GM12878 (cell line): ENCODE measurements at regions not wholly inside any gene's neighbourhood (a gene's known extent, or its start where the extent isn't known, plus 50 kb on each side); places are given as distances from the start of the nearest gene placed in this dataset.

ENCODE experiments used
- ATAC-seq: fragments of 200-7000 bp; cut with Tn5 transposase; 3 replicates; pipeline ENCODE4 v1.9.1; 2020; ENCODE audit warnings: mild to moderate bottlenecking, moderate library complexity
- BruUV-seq: library from RNA; stranded (reverse); fragments of 400-500 nt; replicated peaks from 2 replicates; lab custom pipeline; 2021; lab: Mats Ljungman, UMichigan
- CTCF ChIA-PET: fragments of 300-600 bp; sonication (Branson Sonifier 250); formaldehyde crosslinking; extraction: SDS; loops from one replicate; lab custom pipeline; 2021; ENCODE audit warnings: inconsistent platforms; lab: Yijun Ruan, JAX
- POLR2A ChIA-PET: fragments of 350-600 bp; formaldehyde crosslinking; extraction: SDS; loops from one replicate; lab custom pipeline; 2021; ENCODE audit warnings: inconsistent platforms; lab: Charles Lee
- RAD21 ChIA-PET: fragments of 300-600 bp; sonication (Branson Sonifier 250); formaldehyde crosslinking; loops from one replicate; lab custom pipeline; 2023; ENCODE audit warnings: antibody characterized with exemption; ENCODE audit not compliant: unreplicated experiment; lab: Charles Lee
- SMC1A ChIA-PET: fragments of 300-600 bp; sonication (Branson Sonifier 250); formaldehyde crosslinking; loops from one replicate; lab custom pipeline; 2023; ENCODE audit not compliant: unreplicated experiment, uncharacterized antibody; lab: Charles Lee
- DNase-seq: peaks from one replicate; pipeline ENCODE4 v3.0.0-alpha.2; 2011; ENCODE audit warnings: low read depth, low spot score
- FAIRE-seq: peaks from 3 replicates; lab custom pipeline; 2011; peaks lifted over from hg19 to GRCh38; lab: Jason Lieb, UNC
- H2AFZ ChIP-seq: 2 replicates; pipeline ENCODE4 v1.6.0; 2011; ENCODE audit warnings: low read depth, low read length, control low read depth; ENCODE audit not compliant: control insufficient read depth
- H3K27ac ChIP-seq: 2 replicates; pipeline ENCODE4 v1.5.1; 2011; ENCODE audit warnings: control low read depth; ENCODE audit not compliant: control insufficient read depth, insufficient read depth
- H3K27me3 ChIP-seq, 2 experiments: replicated peaks in 1 of 2; 2 replicates each; pipeline versions ENCODE4 v1.6.0 to v1.6.1; 2011; ENCODE audit warnings: low read length in 1 of 2; ENCODE audit not compliant: control insufficient read depth in 2 of 2, insufficient read depth in 2 of 2
- H3K36me3 ChIP-seq, 2 experiments: 2 replicates each; pipeline ENCODE4 v1.5.1; 2011; ENCODE audit warnings: low read length in 1 of 2; ENCODE audit not compliant: control insufficient read depth in 2 of 2, insufficient read depth in 2 of 2
- H3K4me1 ChIP-seq: 2 replicates; pipeline ENCODE4 v1.6.1; 2011; ENCODE audit warnings: mild to moderate bottlenecking, low read length, moderate library complexity, mixed read lengths; ENCODE audit not compliant: control insufficient read depth, insufficient read depth
- H3K4me2 ChIP-seq: 2 replicates; pipeline ENCODE4 v1.6.0; 2011; ENCODE audit warnings: control low read depth; ENCODE audit not compliant: control insufficient read depth, insufficient read depth
- H3K4me3 ChIP-seq: fragments of 200-600 bp; sonication (generic); 2 replicates; pipeline ENCODE4 v1.5.1; 2016
- H3K79me2 ChIP-seq: 2 replicates; pipeline ENCODE4 v1.6.0; 2011; ENCODE audit warnings: low read length; ENCODE audit not compliant: control insufficient read depth, insufficient read depth
- H3K9ac ChIP-seq: 2 replicates; pipeline ENCODE4 v1.8.0; 2011; ENCODE audit warnings: low read length, control low read depth, mixed read lengths; ENCODE audit not compliant: control insufficient read depth, insufficient read depth
- H3K9me3 ChIP-seq: replicated peaks from 3 replicates; pipeline ENCODE4 v1.5.1; 2011; ENCODE audit warnings: mild to moderate bottlenecking, low read length; ENCODE audit not compliant: control insufficient read depth, insufficient read depth
- H4K20me1 ChIP-seq: 2 replicates; pipeline ENCODE4 v1.6.0; 2011; ENCODE audit not compliant: control insufficient read depth, insufficient read depth
- BMI1 ChIP-seq: fragments of 450-650 bp; IDR thresholded peaks from 2 replicates; pipeline ENCODE4 v1.6.1; 2016; ENCODE audit warnings: mild to moderate bottlenecking, moderate library complexity, borderline replicate concordance
- EED ChIP-seq: sonication (generic); IDR thresholded peaks from 2 replicates; pipeline ENCODE4 v1.6.1; 2016; ENCODE audit warnings: antibody characterized with exemption, low read depth
- EZH2 ChIP-seq: IDR thresholded peaks from 2 replicates; pipeline ENCODE4 v1.6.1; 2012; ENCODE audit warnings: low read depth, mild to moderate bottlenecking, control low read depth, inconsistent platforms, low read length, borderline replicate concordance; ENCODE audit not compliant: control insufficient read depth
- FOXK2 ChIP-seq: fragments of 450-650 bp; IDR thresholded peaks from 2 replicates; pipeline ENCODE4 v1.6.1; 2017; ENCODE audit warnings: mild to moderate bottlenecking, moderate library complexity
- SPI1 ChIP-seq: IDR thresholded peaks from 2 replicates; pipeline ENCODE4 v1.6.1; 2011; ENCODE audit warnings: low read depth, mild to moderate bottlenecking, low read length, moderate library complexity, borderline replicate concordance; ENCODE audit not compliant: insufficient read depth
- WGBS: methylation state at CpG from one replicate; pipeline ENCODE4 v1.1.6; 2016; ENCODE audit warnings: low lambda C conversion rate; ENCODE audit not compliant: insufficient replicate concordance, insufficient coverage; ENCODE audit errors: missing lambda C conversion rate; 5-methylcytosine and 5-hydroxymethylcytosine counted together
- in situ Hi-C: fragments of 300-500 bp; cut with MboI; formaldehyde crosslinking; loops from 9 replicates; pipeline ENCODE4 v1.14.3; 2018; ENCODE audit warnings: mixed read lengths
- intact Hi-C: fragments of 100-400 bp; cut with micrococcal nuclease; formaldehyde crosslinking; loops from one replicate; pipeline ENCODE4 v1.14.2; 2022; ENCODE audit not compliant: unreplicated experiment
- TF ChIP-seq, protein P1 (sequence below), 3 experiments: IDR thresholded peaks in 2 of 3; conservative IDR thresholded peaks in 1 of 3; 2 replicates each; pipeline ENCODE4 v1.5.1; 2011; ENCODE audit warnings: low read depth in 3 of 3, low read length in 3 of 3, mild to moderate bottlenecking in 3 of 3, control low read depth in 2 of 3, moderate library complexity in 2 of 3, inconsistent platforms in 1 of 3, mixed read lengths in 1 of 3; ENCODE audit not compliant: control insufficient read depth in 2 of 3, insufficient read depth in 1 of 3; ENCODE audit errors: extremely low read depth in 1 of 3
- TF ChIP-seq, protein P2 (sequence below): fragments of 150-350 bp; IDR thresholded peaks from 2 replicates; pipeline ENCODE4 v1.6.1; 2016; ENCODE audit warnings: low read depth, low read length
- TF ChIP-seq, protein P3 (sequence below): fragments of 450-650 bp; IDR thresholded peaks from 2 replicates; pipeline ENCODE4 v1.6.1; 2017; ENCODE audit warnings: mild to moderate bottlenecking, moderate library complexity
- TF ChIP-seq, protein P4 (sequence below): fragments of 150-350 bp; IDR thresholded peaks from 2 replicates; pipeline ENCODE4 v1.6.1; 2014; ENCODE audit warnings: mild to moderate bottlenecking, low read depth, low read length
- TF ChIP-seq, protein P5 (sequence below): fragments of 450-650 bp; IDR thresholded peaks from 2 replicates; pipeline ENCODE4 v1.6.1; 2014; ENCODE audit warnings: mild to moderate bottlenecking

DNA sequence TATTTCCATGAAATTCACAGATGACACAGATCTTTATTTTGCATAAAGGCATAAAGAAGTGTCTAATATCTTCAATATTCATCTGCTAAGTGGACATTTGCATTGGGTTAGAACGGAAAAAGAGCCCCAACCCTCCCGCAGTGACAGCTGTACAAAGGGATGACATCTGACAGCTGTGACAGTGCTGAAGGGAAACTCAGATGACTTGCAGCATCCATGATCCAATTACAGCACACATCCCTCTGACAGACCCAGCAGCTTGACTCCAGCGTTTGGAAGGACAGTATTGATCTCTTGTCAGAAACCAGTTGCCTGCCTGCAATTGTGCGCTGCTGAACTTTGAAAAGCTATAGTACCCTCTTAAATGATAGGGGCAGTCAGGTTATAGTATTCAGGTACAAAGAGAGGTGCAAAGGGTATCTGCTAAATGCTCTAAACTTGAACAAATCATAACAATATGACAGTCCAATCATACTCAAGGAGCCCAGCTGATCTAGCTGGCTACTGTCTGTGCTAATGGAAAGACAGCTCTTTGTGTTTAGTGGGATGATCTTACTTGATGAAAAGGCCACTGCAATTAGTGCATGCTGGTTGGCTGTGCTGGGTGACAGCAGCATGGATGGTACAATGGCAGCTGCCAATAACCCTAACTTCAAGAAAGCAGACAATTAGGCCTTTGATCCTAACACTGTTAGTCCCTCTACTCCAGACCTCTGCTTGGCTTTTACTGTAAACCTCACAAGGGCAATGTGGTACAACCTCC is 599.2 kb downstream of the NR4A2 start:
- Histone ChIP-seq H3K9ac (no peak overlapping the region), H3K27me3 (no peaks in the 10 kb centered on the region; a peak in 1 of 4 replicates), H3K79me2 (no peaks in the 10 kb centered on the region), H3K27ac (no peak overlapping the region), H3K4me1 (no peaks in the 10 kb centered on the region), H3K4me3 (no peak overlapping the region), H4K20me1 (no peaks in the 10 kb centered on the region), H2AFZ (no peak overlapping the region), H3K4me2 (no peak overlapping the region), H3K9me3 (no peaks in the 10 kb centered on the region), H3K36me3 (no peaks in the 10 kb centered on the region)
- DNase-seq (no peak), ATAC-seq (no peak), FAIRE-seq (no peak)
- BruUV-seq: no TSS peak
- CTCF ChIA-PET: no interaction called here
- RAD21 ChIA-PET: interaction anchor here (0.6 to 1.6 kb wide), 2 partner anchors 271 to 357 kb away, joined by 4 read pairs; no protein-coding TSS in a partner anchor
- intact Hi-C loops (no loop called here), in situ Hi-C loops (no loop called here)
- WGBS: 43% methylated on average over 4 of the region's 4 CpGs
- SMC1A ChIA-PET: no interaction called here
- POLR2A ChIA-PET: no interaction called here
- TF ChIP-seq BMI1 (no peak), EED (no peak), FOXK2 (no peak), EZH2 (no peak), SPI1 (no peak)
- TF ChIP-seq, protein P1, sequence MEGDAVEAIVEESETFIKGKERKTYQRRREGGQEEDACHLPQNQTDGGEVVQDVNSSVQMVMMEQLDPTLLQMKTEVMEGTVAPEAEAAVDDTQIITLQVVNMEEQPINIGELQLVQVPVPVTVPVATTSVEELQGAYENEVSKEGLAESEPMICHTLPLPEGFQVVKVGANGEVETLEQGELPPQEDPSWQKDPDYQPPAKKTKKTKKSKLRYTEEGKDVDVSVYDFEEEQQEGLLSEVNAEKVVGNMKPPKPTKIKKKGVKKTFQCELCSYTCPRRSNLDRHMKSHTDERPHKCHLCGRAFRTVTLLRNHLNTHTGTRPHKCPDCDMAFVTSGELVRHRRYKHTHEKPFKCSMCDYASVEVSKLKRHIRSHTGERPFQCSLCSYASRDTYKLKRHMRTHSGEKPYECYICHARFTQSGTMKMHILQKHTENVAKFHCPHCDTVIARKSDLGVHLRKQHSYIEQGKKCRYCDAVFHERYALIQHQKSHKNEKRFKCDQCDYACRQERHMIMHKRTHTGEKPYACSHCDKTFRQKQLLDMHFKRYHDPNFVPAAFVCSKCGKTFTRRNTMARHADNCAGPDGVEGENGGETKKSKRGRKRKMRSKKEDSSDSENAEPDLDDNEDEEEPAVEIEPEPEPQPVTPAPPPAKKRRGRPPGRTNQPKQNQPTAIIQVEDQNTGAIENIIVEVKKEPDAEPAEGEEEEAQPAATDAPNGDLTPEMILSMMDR (IDR thresholded peaks at IDR 0.05 in 2 of 3, conservative IDR thresholded peaks at IDR 0.05 in 1 of 3; ENCODE audit: control insufficient read depth in 2 of 3, extremely low read depth in 1 of 3, insufficient read depth in 1 of 3, low read depth in 3 of 3, low read length in 3 of 3): no peak
- TF ChIP-seq, protein P2, sequence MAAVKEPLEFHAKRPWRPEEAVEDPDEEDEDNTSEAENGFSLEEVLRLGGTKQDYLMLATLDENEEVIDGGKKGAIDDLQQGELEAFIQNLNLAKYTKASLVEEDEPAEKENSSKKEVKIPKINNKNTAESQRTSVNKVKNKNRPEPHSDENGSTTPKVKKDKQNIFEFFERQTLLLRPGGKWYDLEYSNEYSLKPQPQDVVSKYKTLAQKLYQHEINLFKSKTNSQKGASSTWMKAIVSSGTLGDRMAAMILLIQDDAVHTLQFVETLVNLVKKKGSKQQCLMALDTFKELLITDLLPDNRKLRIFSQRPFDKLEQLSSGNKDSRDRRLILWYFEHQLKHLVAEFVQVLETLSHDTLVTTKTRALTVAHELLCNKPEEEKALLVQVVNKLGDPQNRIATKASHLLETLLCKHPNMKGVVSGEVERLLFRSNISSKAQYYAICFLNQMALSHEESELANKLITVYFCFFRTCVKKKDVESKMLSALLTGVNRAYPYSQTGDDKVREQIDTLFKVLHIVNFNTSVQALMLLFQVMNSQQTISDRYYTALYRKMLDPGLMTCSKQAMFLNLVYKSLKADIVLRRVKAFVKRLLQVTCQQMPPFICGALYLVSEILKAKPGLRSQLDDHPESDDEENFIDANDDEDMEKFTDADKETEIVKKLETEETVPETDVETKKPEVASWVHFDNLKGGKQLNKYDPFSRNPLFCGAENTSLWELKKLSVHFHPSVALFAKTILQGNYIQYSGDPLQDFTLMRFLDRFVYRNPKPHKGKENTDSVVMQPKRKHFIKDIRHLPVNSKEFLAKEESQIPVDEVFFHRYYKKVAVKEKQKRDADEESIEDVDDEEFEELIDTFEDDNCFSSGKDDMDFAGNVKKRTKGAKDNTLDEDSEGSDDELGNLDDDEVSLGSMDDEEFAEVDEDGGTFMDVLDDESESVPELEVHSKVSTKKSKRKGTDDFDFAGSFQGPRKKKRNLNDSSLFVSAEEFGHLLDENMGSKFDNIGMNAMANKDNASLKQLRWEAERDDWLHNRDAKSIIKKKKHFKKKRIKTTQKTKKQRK: no peak
- TF ChIP-seq, protein P3, sequence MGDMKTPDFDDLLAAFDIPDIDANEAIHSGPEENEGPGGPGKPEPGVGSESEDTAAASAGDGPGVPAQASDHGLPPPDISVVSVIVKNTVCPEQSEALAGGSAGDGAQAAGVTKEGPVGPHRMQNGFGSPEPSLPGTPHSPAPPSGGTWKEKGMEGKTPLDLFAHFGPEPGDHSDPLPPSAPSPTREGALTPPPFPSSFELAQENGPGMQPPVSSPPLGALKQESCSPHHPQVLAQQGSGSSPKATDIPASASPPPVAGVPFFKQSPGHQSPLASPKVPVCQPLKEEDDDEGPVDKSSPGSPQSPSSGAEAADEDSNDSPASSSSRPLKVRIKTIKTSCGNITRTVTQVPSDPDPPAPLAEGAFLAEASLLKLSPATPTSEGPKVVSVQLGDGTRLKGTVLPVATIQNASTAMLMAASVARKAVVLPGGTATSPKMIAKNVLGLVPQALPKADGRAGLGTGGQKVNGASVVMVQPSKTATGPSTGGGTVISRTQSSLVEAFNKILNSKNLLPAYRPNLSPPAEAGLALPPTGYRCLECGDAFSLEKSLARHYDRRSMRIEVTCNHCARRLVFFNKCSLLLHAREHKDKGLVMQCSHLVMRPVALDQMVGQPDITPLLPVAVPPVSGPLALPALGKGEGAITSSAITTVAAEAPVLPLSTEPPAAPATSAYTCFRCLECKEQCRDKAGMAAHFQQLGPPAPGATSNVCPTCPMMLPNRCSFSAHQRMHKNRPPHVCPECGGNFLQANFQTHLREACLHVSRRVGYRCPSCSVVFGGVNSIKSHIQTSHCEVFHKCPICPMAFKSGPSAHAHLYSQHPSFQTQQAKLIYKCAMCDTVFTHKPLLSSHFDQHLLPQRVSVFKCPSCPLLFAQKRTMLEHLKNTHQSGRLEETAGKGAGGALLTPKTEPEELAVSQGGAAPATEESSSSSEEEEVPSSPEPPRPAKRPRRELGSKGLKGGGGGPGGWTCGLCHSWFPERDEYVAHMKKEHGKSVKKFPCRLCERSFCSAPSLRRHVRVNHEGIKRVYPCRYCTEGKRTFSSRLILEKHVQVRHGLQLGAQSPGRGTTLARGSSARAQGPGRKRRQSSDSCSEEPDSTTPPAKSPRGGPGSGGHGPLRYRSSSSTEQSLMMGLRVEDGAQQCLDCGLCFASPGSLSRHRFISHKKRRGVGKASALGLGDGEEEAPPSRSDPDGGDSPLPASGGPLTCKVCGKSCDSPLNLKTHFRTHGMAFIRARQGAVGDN: no peak
- TF ChIP-seq, protein P4, sequence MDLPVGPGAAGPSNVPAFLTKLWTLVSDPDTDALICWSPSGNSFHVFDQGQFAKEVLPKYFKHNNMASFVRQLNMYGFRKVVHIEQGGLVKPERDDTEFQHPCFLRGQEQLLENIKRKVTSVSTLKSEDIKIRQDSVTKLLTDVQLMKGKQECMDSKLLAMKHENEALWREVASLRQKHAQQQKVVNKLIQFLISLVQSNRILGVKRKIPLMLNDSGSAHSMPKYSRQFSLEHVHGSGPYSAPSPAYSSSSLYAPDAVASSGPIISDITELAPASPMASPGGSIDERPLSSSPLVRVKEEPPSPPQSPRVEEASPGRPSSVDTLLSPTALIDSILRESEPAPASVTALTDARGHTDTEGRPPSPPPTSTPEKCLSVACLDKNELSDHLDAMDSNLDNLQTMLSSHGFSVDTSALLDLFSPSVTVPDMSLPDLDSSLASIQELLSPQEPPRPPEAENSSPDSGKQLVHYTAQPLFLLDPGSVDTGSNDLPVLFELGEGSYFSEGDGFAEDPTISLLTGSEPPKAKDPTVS: no peak
- TF ChIP-seq, protein P5, sequence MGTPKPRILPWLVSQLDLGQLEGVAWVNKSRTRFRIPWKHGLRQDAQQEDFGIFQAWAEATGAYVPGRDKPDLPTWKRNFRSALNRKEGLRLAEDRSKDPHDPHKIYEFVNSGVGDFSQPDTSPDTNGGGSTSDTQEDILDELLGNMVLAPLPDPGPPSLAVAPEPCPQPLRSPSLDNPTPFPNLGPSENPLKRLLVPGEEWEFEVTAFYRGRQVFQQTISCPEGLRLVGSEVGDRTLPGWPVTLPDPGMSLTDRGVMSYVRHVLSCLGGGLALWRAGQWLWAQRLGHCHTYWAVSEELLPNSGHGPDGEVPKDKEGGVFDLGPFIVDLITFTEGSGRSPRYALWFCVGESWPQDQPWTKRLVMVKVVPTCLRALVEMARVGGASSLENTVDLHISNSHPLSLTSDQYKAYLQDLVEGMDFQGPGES: no peak
